SK-N-SH treated with all-trans-retinoic acid at 6 μM for 48 hours (cell line): ENCODE measurements at regions not wholly inside any gene's neighbourhood (a gene's known extent, or its start where the extent isn't known, plus 50 kb on each side); places are given as distances from the start of the nearest gene placed in this dataset.

Source experiments
- ATAC-seq: fragments of 200-7000 bp; cut with Tn5 transposase; 3 replicates; pipeline ENCODE4 v1.9.1; 2020; ENCODE audit warnings: mild to moderate bottlenecking, moderate library complexity
- BACH2 ChIP-seq: fragments of 250-450 bp; sonication (Bioruptor Pico); IDR thresholded peaks from 2 replicates; pipeline ENCODE4 v1.9.0; 2021; ENCODE audit warnings: mild to moderate bottlenecking, borderline replicate concordance
- CSDC2 ChIP-seq: fragments of 250-450 bp; sonication (Bioruptor Pico); IDR thresholded peaks from 2 replicates; pipeline ENCODE4 v1.5.0; 2020; ENCODE audit warnings: mild to moderate bottlenecking, moderate library complexity
- GLIS3 ChIP-seq: fragments of 250-450 bp; sonication (Bioruptor Pico); IDR thresholded peaks from 2 replicates; pipeline ENCODE4 v1.5.0; 2020; ENCODE audit warnings: mild to moderate bottlenecking, moderate library complexity
- ISL1 ChIP-seq: fragments of 250-450 bp; sonication (Bioruptor Pico); IDR thresholded peaks from 2 replicates; pipeline ENCODE4 v2.1.2; 2022; ENCODE audit warnings: mild to moderate bottlenecking, moderate library complexity
- PPARA ChIP-seq: fragments of 250-450 bp; sonication (Bioruptor Pico); IDR thresholded peaks from 2 replicates; pipeline ENCODE4 v1.5.0; 2020; ENCODE audit warnings: mild to moderate bottlenecking, borderline replicate concordance
- RARB ChIP-seq: fragments of 250-450 bp; sonication (Bioruptor Pico); IDR thresholded peaks from 2 replicates; pipeline ENCODE4 v1.8.0; 2021; ENCODE audit warnings: mild to moderate bottlenecking, moderate library complexity
- SNAI2 ChIP-seq: fragments of 250-450 bp; sonication (Bioruptor Pico); IDR thresholded peaks from 2 replicates; pipeline ENCODE4 v1.5.0; 2020; ENCODE audit warnings: mild to moderate bottlenecking, moderate library complexity
- TOX ChIP-seq: fragments of 250-450 bp; sonication (Bioruptor Pico); IDR thresholded peaks from 2 replicates; pipeline ENCODE4 v1.8.0; 2021; ENCODE audit warnings: mild to moderate bottlenecking, moderate library complexity, borderline replicate concordance
- TSHZ2 ChIP-seq: fragments of 250-450 bp; sonication (Bioruptor Pico); IDR thresholded peaks from 2 replicates; pipeline ENCODE4 v1.5.0; 2020; ENCODE audit warnings: mild to moderate bottlenecking, moderate library complexity
- ZFP3 ChIP-seq: fragments of 250-450 bp; sonication (Bioruptor Pico); IDR thresholded peaks from 2 replicates; pipeline ENCODE4 v1.5.0; 2020; ENCODE audit warnings: mild to moderate bottlenecking, moderate library complexity
- ZFP30 ChIP-seq: fragments of 450-650 bp; formaldehyde crosslinking; IDR thresholded peaks from 2 replicates; pipeline ENCODE4 v1.5.0; 2022; ENCODE audit warnings: mild to moderate bottlenecking, moderate library complexity
- ZNF565 ChIP-seq: fragments of 450-650 bp; formaldehyde crosslinking; conservative IDR thresholded peaks from 2 replicates; pipeline ENCODE4 v1.5.0; 2020; ENCODE audit warnings: low read depth, mild to moderate bottlenecking, moderate library complexity
- ZNF70 ChIP-seq: fragments of 450-650 bp; formaldehyde crosslinking; IDR thresholded peaks from 2 replicates; pipeline ENCODE4 v1.5.0; 2020; ENCODE audit warnings: mild to moderate bottlenecking, moderate library complexity
- ZNF8 ChIP-seq: fragments of 450-650 bp; formaldehyde crosslinking; IDR thresholded peaks from 2 replicates; pipeline ENCODE4 v1.5.0; 2020; ENCODE audit warnings: mild to moderate bottlenecking, moderate library complexity
- TF ChIP-seq, protein P1 (sequence below): fragments of 250-450 bp; sonication (Bioruptor Pico); IDR thresholded peaks from 2 replicates; pipeline ENCODE4 v1.8.0; 2020; ENCODE audit warnings: mild to moderate bottlenecking, moderate library complexity, borderline replicate concordance
- TF ChIP-seq, protein P2 (sequence below): fragments of 250-450 bp; sonication (Bioruptor Pico); IDR thresholded peaks from 2 replicates; pipeline ENCODE4 v1.8.0; 2021; ENCODE audit warnings: low read depth, mild to moderate bottlenecking, moderate library complexity, borderline replicate concordance
- TF ChIP-seq, protein P3 (sequence below): fragments of 250-450 bp; sonication (Bioruptor Pico); IDR thresholded peaks from 2 replicates; pipeline ENCODE4 v1.5.1; 2021; ENCODE audit warnings: mild to moderate bottlenecking, moderate library complexity

DNA sequence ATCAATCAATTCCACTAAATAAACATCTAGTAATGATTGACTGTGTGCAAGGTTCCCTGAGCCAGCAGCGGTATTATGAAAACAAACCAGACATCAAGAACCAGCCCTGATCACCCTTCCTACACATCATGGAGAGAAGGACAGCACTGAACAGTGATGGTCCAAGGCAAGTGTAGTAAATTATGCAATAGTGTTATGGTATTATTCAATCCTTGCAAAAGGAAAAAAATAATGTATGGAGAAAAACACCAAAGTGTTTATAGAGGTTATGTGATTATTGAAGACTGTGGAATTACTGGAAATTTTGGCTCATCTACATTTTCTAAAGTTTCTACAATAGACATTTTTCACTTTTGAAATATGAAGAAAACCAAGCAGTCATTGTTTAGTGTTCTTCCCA, 105.3 kb downstream of the RCN1 start (continued):
- TF ChIP-seq, protein P1, sequence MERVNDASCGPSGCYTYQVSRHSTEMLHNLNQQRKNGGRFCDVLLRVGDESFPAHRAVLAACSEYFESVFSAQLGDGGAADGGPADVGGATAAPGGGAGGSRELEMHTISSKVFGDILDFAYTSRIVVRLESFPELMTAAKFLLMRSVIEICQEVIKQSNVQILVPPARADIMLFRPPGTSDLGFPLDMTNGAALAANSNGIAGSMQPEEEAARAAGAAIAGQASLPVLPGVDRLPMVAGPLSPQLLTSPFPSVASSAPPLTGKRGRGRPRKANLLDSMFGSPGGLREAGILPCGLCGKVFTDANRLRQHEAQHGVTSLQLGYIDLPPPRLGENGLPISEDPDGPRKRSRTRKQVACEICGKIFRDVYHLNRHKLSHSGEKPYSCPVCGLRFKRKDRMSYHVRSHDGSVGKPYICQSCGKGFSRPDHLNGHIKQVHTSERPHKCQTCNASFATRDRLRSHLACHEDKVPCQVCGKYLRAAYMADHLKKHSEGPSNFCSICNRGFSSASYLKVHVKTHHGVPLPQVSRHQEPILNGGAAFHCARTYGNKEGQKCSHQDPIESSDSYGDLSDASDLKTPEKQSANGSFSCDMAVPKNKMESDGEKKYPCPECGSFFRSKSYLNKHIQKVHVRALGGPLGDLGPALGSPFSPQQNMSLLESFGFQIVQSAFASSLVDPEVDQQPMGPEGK (CRISPR knock-in tag), result no peak
- no peak for TF ChIP-seq GLIS3 (CRISPR knock-in tag)
- TF ChIP-seq, all 23 proteins: peak for 0

DNA sequence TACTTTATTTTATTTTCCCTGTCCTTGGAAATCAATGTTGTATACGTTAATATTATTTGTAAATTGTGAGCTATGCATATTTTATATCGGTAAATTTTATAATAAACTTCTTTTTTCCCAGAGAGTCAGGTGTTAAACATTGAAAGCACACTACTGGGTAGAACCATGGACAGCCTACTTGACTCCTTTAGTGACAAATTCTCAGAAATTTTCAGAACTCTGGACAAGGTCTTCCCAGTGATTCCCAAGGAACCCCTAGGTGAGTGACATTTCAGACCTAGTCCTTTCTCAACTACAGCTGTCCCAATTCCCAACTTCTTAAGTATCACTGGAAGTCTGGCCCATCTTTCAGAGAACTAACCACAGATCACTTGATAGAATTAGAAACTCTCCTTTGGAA, 107.2 kb downstream of the RCN1 start:
- TF ChIP-seq TOX (CRISPR knock-in tag) (no peak), TSHZ2 (CRISPR knock-in tag) (no peak), SNAI2 (CRISPR knock-in tag) (no peak), ZNF565 (no peak), RARB (no peak), ZFP30 (CRISPR knock-in tag) (no peak), CSDC2 (CRISPR knock-in tag) (no peak), GLIS3 (CRISPR knock-in tag) (no peak), PPARA (CRISPR knock-in tag) (no peak), ZNF70 (CRISPR knock-in tag) (no peak), ZNF8 (CRISPR knock-in tag) (no peak)
- TF ChIP-seq, protein P2, sequence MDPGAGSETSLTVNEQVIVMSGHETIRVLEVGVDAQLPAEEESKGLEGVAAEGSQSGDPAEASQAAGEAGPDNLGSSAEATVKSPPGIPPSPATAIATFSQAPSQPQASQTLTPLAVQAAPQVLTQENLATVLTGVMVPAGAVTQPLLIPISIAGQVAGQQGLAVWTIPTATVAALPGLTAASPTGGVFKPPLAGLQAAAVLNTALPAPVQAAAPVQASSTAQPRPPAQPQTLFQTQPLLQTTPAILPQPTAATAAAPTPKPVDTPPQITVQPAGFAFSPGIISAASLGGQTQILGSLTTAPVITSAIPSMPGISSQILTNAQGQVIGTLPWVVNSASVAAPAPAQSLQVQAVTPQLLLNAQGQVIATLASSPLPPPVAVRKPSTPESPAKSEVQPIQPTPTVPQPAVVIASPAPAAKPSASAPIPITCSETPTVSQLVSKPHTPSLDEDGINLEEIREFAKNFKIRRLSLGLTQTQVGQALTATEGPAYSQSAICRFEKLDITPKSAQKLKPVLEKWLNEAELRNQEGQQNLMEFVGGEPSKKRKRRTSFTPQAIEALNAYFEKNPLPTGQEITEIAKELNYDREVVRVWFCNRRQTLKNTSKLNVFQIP (CRISPR knock-in tag), result no peak
- TF ChIP-seq, protein P1 (CRISPR knock-in tag), result no peak
- no peak for ATAC-seq

DNA sequence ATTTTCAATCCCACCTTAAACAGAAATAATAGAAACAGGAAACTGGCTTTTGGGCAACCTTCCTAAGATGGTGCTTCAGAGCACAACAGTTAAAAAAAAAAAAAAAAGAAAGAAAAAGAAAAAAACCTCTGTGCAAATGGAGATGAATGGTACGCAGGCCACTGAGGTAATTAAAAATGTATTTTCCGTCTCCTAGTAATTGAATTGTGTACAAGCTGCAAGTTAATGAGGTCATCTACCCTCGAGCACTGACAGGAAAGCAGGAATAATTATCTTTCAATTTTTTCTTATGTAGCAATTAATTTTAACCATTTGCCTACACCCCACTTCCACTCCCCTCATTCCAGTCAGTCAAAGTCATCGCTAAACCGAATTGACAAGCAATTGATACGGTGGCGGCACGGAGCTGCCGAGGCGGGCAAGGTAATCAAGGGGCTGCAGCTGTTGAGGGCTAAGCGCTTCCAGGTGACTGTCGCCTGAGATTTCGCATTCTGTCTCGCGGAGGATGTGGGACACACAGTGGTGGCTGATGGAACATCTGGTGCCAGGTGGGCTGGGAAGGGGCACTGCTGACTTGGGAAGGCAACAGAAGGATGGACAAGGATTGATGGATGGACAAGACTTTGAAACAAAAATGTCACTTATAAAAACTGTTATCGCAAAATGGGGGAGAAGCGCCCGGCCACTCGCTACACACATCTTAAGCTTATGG, 109.4 kb downstream of the RCN1 start:
- no peak for ATAC-seq
- TF ChIP-seq BACH2 (no peak), ZFP3 (no peak), RARB (no peak), TSHZ2 (CRISPR knock-in tag) (no peak), ISL1 (CRISPR knock-in tag) (no peak)
- TF ChIP-seq, protein P3, sequence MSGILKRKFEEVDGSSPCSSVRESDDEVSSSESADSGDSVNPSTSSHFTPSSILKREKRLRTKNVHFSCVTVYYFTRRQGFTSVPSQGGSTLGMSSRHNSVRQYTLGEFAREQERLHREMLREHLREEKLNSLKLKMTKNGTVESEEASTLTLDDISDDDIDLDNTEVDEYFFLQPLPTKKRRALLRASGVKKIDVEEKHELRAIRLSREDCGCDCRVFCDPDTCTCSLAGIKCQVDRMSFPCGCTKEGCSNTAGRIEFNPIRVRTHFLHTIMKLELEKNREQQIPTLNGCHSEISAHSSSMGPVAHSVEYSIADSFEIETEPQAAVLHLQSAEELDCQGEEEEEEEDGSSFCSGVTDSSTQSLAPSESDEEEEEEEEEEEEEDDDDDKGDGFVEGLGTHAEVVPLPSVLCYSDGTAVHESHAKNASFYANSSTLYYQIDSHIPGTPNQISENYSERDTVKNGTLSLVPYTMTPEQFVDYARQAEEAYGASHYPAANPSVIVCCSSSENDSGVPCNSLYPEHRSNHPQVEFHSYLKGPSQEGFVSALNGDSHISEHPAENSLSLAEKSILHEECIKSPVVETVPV (CRISPR knock-in tag), result no peak
- TF ChIP-seq, protein P1 (CRISPR knock-in tag), result no peak
